GM12878 (cell line): ENCODE measurements at regions not wholly inside any gene's neighbourhood (a gene's known extent, or its start where the extent isn't known, plus 50 kb on each side); places are given as distances from the start of the nearest gene placed in this dataset.

Experiments used
- ATAC-seq: fragments of 200-7000 bp; cut with Tn5 transposase; 3 replicates; pipeline ENCODE4 v1.9.1; 2020; ENCODE audit warnings: mild to moderate bottlenecking, moderate library complexity
- BruUV-seq: library from RNA; stranded (reverse); fragments of 400-500 nt; replicated peaks from 2 replicates; lab custom pipeline; 2021; lab: Mats Ljungman, UMichigan
- CTCF ChIA-PET: fragments of 300-600 bp; sonication (Branson Sonifier 250); formaldehyde crosslinking; extraction: SDS; loops from one replicate; lab custom pipeline; 2021; ENCODE audit warnings: inconsistent platforms; lab: Yijun Ruan, JAX
- POLR2A ChIA-PET: fragments of 350-600 bp; formaldehyde crosslinking; extraction: SDS; loops from one replicate; lab custom pipeline; 2021; ENCODE audit warnings: inconsistent platforms; lab: Charles Lee
- RAD21 ChIA-PET: fragments of 300-600 bp; sonication (Branson Sonifier 250); formaldehyde crosslinking; loops from one replicate; lab custom pipeline; 2023; ENCODE audit warnings: antibody characterized with exemption; ENCODE audit not compliant: unreplicated experiment; lab: Charles Lee
- SMC1A ChIA-PET: fragments of 300-600 bp; sonication (Branson Sonifier 250); formaldehyde crosslinking; loops from one replicate; lab custom pipeline; 2023; ENCODE audit not compliant: unreplicated experiment, uncharacterized antibody; lab: Charles Lee
- DNase-seq: peaks from one replicate; pipeline ENCODE4 v3.0.0-alpha.2; 2011; ENCODE audit warnings: low read depth, low spot score
- FAIRE-seq: peaks from 3 replicates; lab custom pipeline; 2011; peaks lifted over from hg19 to GRCh38; lab: Jason Lieb, UNC
- H2AFZ ChIP-seq: 2 replicates; pipeline ENCODE4 v1.6.0; 2011; ENCODE audit warnings: low read depth, low read length, control low read depth; ENCODE audit not compliant: control insufficient read depth
- H3K27ac ChIP-seq: 2 replicates; pipeline ENCODE4 v1.5.1; 2011; ENCODE audit warnings: control low read depth; ENCODE audit not compliant: control insufficient read depth, insufficient read depth
- H3K27me3 ChIP-seq, 2 experiments: replicated peaks in 1 of 2; 2 replicates each; pipeline versions ENCODE4 v1.6.0 to v1.6.1; 2011; ENCODE audit warnings: low read length in 1 of 2; ENCODE audit not compliant: control insufficient read depth in 2 of 2, insufficient read depth in 2 of 2
- H3K36me3 ChIP-seq, 2 experiments: 2 replicates each; pipeline ENCODE4 v1.5.1; 2011; ENCODE audit warnings: low read length in 1 of 2; ENCODE audit not compliant: control insufficient read depth in 2 of 2, insufficient read depth in 2 of 2
- H3K4me1 ChIP-seq: 2 replicates; pipeline ENCODE4 v1.6.1; 2011; ENCODE audit warnings: mild to moderate bottlenecking, low read length, moderate library complexity, mixed read lengths; ENCODE audit not compliant: control insufficient read depth, insufficient read depth
- H3K4me2 ChIP-seq: 2 replicates; pipeline ENCODE4 v1.6.0; 2011; ENCODE audit warnings: control low read depth; ENCODE audit not compliant: control insufficient read depth, insufficient read depth
- H3K4me3 ChIP-seq: fragments of 200-600 bp; sonication (generic); 2 replicates; pipeline ENCODE4 v1.5.1; 2016
- H3K79me2 ChIP-seq: 2 replicates; pipeline ENCODE4 v1.6.0; 2011; ENCODE audit warnings: low read length; ENCODE audit not compliant: control insufficient read depth, insufficient read depth
- H3K9ac ChIP-seq: 2 replicates; pipeline ENCODE4 v1.8.0; 2011; ENCODE audit warnings: low read length, control low read depth, mixed read lengths; ENCODE audit not compliant: control insufficient read depth, insufficient read depth
- H3K9me3 ChIP-seq: replicated peaks from 3 replicates; pipeline ENCODE4 v1.5.1; 2011; ENCODE audit warnings: mild to moderate bottlenecking, low read length; ENCODE audit not compliant: control insufficient read depth, insufficient read depth
- H4K20me1 ChIP-seq: 2 replicates; pipeline ENCODE4 v1.6.0; 2011; ENCODE audit not compliant: control insufficient read depth, insufficient read depth
- CREM ChIP-seq: IDR thresholded peaks from 2 replicates; pipeline ENCODE4 v1.6.1; 2014; ENCODE audit warnings: antibody characterized with exemption, low read depth
- GATAD2B ChIP-seq: fragments of 450-650 bp; conservative IDR thresholded peaks from 2 replicates; pipeline ENCODE4 v1.6.1; 2017; ENCODE audit warnings: low read depth, mild to moderate bottlenecking, moderate library complexity
- HCFC1 ChIP-seq: fragments of 150-350 bp; IDR thresholded peaks from 2 replicates; pipeline ENCODE4 v1.6.1; 2014; ENCODE audit warnings: low read length
- HSF1 ChIP-seq: fragments of 150-350 bp; IDR thresholded peaks from 2 replicates; pipeline ENCODE4 v1.6.1; 2014; ENCODE audit warnings: mild to moderate bottlenecking, low read depth, low read length
- MEF2A ChIP-seq: IDR thresholded peaks from 2 replicates; pipeline ENCODE4 v1.6.1; 2011; ENCODE audit warnings: low read depth, mild to moderate bottlenecking, low read length, moderate library complexity; ENCODE audit not compliant: insufficient read depth
- NFXL1 ChIP-seq: fragments of 450-650 bp; IDR thresholded peaks from 2 replicates; pipeline ENCODE4 v1.6.1; 2017; ENCODE audit warnings: antibody characterized with exemption, mild to moderate bottlenecking, borderline replicate concordance
- RAD21 ChIP-seq: IDR thresholded peaks from 2 replicates; pipeline ENCODE4 v1.6.1; 2011; ENCODE audit warnings: mild to moderate bottlenecking, low read depth, low read length, moderate library complexity; ENCODE audit not compliant: insufficient read depth
- SMAD1 ChIP-seq: fragments of 450-650 bp; IDR thresholded peaks from 2 replicates; pipeline ENCODE4 v1.6.1; 2018; ENCODE audit warnings: mild to moderate bottlenecking, low read depth; ENCODE audit not compliant: partially characterized antibody
- SMAD5 ChIP-seq: IDR thresholded peaks from 2 replicates; pipeline ENCODE4 v1.6.1; 2016; ENCODE audit warnings: antibody characterized with exemption, low read depth
- SP1 ChIP-seq: IDR thresholded peaks from one replicate; pipeline ENCODE4 v1.6.1; 2011; ENCODE audit warnings: low read depth, low read length
- SREBF1 ChIP-seq: IDR thresholded peaks from 2 replicates; pipeline ENCODE4 v1.6.1; 2012; ENCODE audit warnings: mild to moderate bottlenecking, low read length
- TAF1 ChIP-seq: IDR thresholded peaks from 2 replicates; pipeline ENCODE4 v1.6.1; 2011; ENCODE audit warnings: mild to moderate bottlenecking, low read depth, low read length, borderline replicate concordance
- TCF12 ChIP-seq: IDR thresholded peaks from 2 replicates; pipeline ENCODE4 v1.6.1; 2011; ENCODE audit warnings: low read depth, mild to moderate bottlenecking, low read length
- ZBTB33 ChIP-seq: fragments of 450-650 bp; IDR thresholded peaks from 2 replicates; pipeline ENCODE4 v1.6.1; 2017; ENCODE audit warnings: mild to moderate bottlenecking
- WGBS: methylation state at CpG from one replicate; pipeline ENCODE4 v1.1.6; 2016; ENCODE audit warnings: low lambda C conversion rate; ENCODE audit not compliant: insufficient replicate concordance, insufficient coverage; ENCODE audit errors: missing lambda C conversion rate; 5-methylcytosine and 5-hydroxymethylcytosine counted together
- in situ Hi-C: fragments of 300-500 bp; cut with MboI; formaldehyde crosslinking; loops from 9 replicates; pipeline ENCODE4 v1.14.3; 2018; ENCODE audit warnings: mixed read lengths
- intact Hi-C: fragments of 100-400 bp; cut with micrococcal nuclease; formaldehyde crosslinking; loops from one replicate; pipeline ENCODE4 v1.14.2; 2022; ENCODE audit not compliant: unreplicated experiment
- TF ChIP-seq, protein P1 (sequence below): IDR thresholded peaks from 2 replicates; pipeline ENCODE4 v1.6.1; 2011; ENCODE audit warnings: borderline replicate concordance, low read depth, mild to moderate bottlenecking, moderate library complexity, mixed read lengths, low read length; ENCODE audit not compliant: insufficient read depth; ENCODE audit errors: extremely low read length
- TF ChIP-seq, protein P2 (sequence below): fragments of 450-650 bp; IDR thresholded peaks from 2 replicates; pipeline ENCODE4 v1.6.1; 2017; ENCODE audit warnings: mild to moderate bottlenecking, low read depth, inconsistent platforms; ENCODE audit not compliant: poor library complexity, severe bottlenecking

- DNase-seq = no peak
- SMC1A ChIA-PET = no interaction called here
- CTCF ChIA-PET = no interaction called here
- Histone ChIP-seq H2AFZ (no peak overlapping the region), H3K9ac (no peak overlapping the region), H3K4me2 (no peak overlapping the region), H4K20me1 (no peaks in the 10 kb centered on the region), H3K4me3 (no peak overlapping the region), H3K27me3 (no peaks in the 10 kb centered on the region)
- no peak for ATAC-seq
- FAIRE-seq = no peak
- POLR2A ChIA-PET = no interaction called here
- intact Hi-C loops = no loop called here
- 35% methylated on average over 1 of the region's 1 CpG for WGBS
- RAD21 ChIA-PET = no interaction called here
- TF ChIP-seq CREM (no peak), GATAD2B (no peak), RAD21 (no peak), TCF12 (no peak), HCFC1 (no peak), HSF1 (no peak), SREBF1 (no peak), MEF2A (no peak), SP1 (no peak), SMAD5 (no peak), ZBTB33 (no peak), TAF1 (no peak), NFXL1 (no peak), SMAD1 (no peak)
- TF ChIP-seq, protein P1, sequence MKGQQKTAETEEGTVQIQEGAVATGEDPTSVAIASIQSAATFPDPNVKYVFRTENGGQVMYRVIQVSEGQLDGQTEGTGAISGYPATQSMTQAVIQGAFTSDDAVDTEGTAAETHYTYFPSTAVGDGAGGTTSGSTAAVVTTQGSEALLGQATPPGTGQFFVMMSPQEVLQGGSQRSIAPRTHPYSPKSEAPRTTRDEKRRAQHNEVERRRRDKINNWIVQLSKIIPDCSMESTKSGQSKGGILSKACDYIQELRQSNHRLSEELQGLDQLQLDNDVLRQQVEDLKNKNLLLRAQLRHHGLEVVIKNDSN = no peak
- TF ChIP-seq, protein P2, sequence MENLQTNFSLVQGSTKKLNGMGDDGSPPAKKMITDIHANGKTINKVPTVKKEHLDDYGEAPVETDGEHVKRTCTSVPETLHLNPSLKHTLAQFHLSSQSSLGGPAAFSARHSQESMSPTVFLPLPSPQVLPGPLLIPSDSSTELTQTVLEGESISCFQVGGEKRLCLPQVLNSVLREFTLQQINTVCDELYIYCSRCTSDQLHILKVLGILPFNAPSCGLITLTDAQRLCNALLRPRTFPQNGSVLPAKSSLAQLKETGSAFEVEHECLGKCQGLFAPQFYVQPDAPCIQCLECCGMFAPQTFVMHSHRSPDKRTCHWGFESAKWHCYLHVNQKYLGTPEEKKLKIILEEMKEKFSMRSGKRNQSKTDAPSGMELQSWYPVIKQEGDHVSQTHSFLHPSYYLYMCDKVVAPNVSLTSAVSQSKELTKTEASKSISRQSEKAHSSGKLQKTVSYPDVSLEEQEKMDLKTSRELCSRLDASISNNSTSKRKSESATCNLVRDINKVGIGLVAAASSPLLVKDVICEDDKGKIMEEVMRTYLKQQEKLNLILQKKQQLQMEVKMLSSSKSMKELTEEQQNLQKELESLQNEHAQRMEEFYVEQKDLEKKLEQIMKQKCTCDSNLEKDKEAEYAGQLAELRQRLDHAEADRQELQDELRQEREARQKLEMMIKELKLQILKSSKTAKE = no peak
- TF ChIP-seq, all 136 proteins: peak for 0
- in situ Hi-C loops = no loop called here
- Histone ChIP-seq H3K9me3 (no peaks in the 10 kb centered on the region; the same call in 2 of the 3 replicates), H3K79me2 (no peaks in the 10 kb centered on the region), H3K36me3 (no peaks in the 10 kb centered on the region), H3K4me1 (no peaks in the 10 kb centered on the region), H3K27ac (no peak overlapping the region)
- no TSS peak for BruUV-seq
Observed at GRCh38 chr16:35565626-35566025, 2106.2 kb downstream of the TP53TG3F start.
